HG03135 (cell line): ENCODE measurements at regions not wholly inside any gene's neighbourhood (a gene's known extent, or its start where the extent isn't known, plus 50 kb on each side); places are given as distances from the start of the nearest gene placed in this dataset.

Experiments used
- ATAC-seq: cut with Tn5 transposase; IDR thresholded peaks from one replicate; pipeline ENCODE4 v1.9.1; 2021; ENCODE audit warnings: mild to moderate bottlenecking, moderate library complexity; ENCODE audit not compliant: unreplicated experiment

GRCh38 chr4:20444599-20445337 lies 193.1 kb downstream of the SLIT2 start:
- ATAC-seq: no peak

- ATAC-seq: no peak
Observed at GRCh38 chr4:20445933-20446723, 194.4 kb downstream of the SLIT2 start.

- no peak for ATAC-seq
Observed at GRCh38 chr4:20447103-20447502, 195.4 kb downstream of the SLIT2 start.

- no peak for ATAC-seq
Observed at GRCh38 chr4:20451986-20452385, 200.3 kb downstream of the SLIT2 start.

GRCh38 chr4:20454515-20454914 lies 202.8 kb downstream of the SLIT2 start:
- no peak for ATAC-seq

GRCh38 chr4:20456407-20456806 lies 204.7 kb downstream of the SLIT2 start:
- ATAC-seq: no peak

- no peak for ATAC-seq
Observed at GRCh38 chr4:20462426-20463175, 210.9 kb downstream of the SLIT2 start.

GRCh38 chr4:20463176-20463430 lies 211.4 kb downstream of the SLIT2 start:
- ATAC-seq: no peak

GRCh38 chr4:20464381-20464780 lies 212.7 kb downstream of the SLIT2 start:
- no peak for ATAC-seq

GRCh38 chr4:20474119-20474518 lies 222.4 kb downstream of the SLIT2 start:
- no peak for ATAC-seq

GRCh38 chr4:20478412-20478811 lies 221.8 kb upstream of the PACRGL start:
- ATAC-seq: no peak

- ATAC-seq: no peak
Observed at GRCh38 chr4:20480165-20480947, 219.9 kb upstream of the PACRGL start.

- ATAC-seq: no peak
Observed at GRCh38 chr4:20483416-20483815, 216.8 kb upstream of the PACRGL start.

- no peak for ATAC-seq
Observed at GRCh38 chr4:20486433-20486832, 213.8 kb upstream of the PACRGL start.

- ATAC-seq: no peak
Observed at GRCh38 chr4:20487446-20487845, 212.8 kb upstream of the PACRGL start.

- no peak for ATAC-seq
Observed at GRCh38 chr4:20487852-20488251, 212.4 kb upstream of the PACRGL start.

- ATAC-seq: no peak
Observed at GRCh38 chr4:20490734-20491133, 209.5 kb upstream of the PACRGL start.

GRCh38 chr4:20493761-20494353 lies 206.4 kb upstream of the PACRGL start:
- no peak for ATAC-seq

GRCh38 chr4:20496068-20496467 lies 204.2 kb upstream of the PACRGL start:
- no peak for ATAC-seq

GRCh38 chr4:20504146-20504545 lies 196.1 kb upstream of the PACRGL start:
- ATAC-seq: no peak

- no peak for ATAC-seq
Observed at GRCh38 chr4:20505927-20506326, 194.3 kb upstream of the PACRGL start.
